A673 (cell line): ENCODE measurements at regions not wholly inside any gene's neighbourhood (a gene's known extent, or its start where the extent isn't known, plus 50 kb on each side); places are given as distances from the start of the nearest gene placed in this dataset.

Source experiments
- BruUV-seq: library from RNA; stranded (reverse); fragments of 400-500 nt; replicated peaks from 2 replicates; lab custom pipeline; 2021; lab: Mats Ljungman, UMichigan
- CTCF ChIA-PET: fragments of 300-600 bp; sonication (Branson Sonifier 250); formaldehyde crosslinking; loops from one replicate; lab custom pipeline; 2022; ENCODE audit warnings: antibody characterized with exemption; lab: Charles Lee
- POLR2A ChIA-PET: fragments of 300-600 bp; sonication (Branson Sonifier 250); formaldehyde crosslinking; loops from one replicate; lab custom pipeline; 2022; ENCODE audit warnings: antibody characterized with exemption; ENCODE audit not compliant: low non-redundant PET; lab: Charles Lee
- DNase-seq: peaks from one replicate; pipeline ENCODE4 v3.0.0-alpha.2; 2015; ENCODE audit warnings: low spot score
- H3K27ac ChIP-seq: fragments of 200-600 bp; sonication (generic); 2 replicates; pipeline ENCODE4 v1.5.1; 2016; ENCODE audit warnings: mixed run types, low read depth, mild to moderate bottlenecking, mixed read lengths, antibody characterized with exemption, low read length; ENCODE audit not compliant: poor library complexity, severe bottlenecking
- H3K27me3 ChIP-seq: fragments of 200-600 bp; sonication (generic); replicated peaks from 2 replicates; pipeline ENCODE4 v1.6.1; 2017; ENCODE audit warnings: mixed run types, low read depth, mild to moderate bottlenecking, mixed read lengths, antibody characterized with exemption, low read length; ENCODE audit not compliant: insufficient read depth, poor library complexity
- H3K36me3 ChIP-seq: fragments of 200-600 bp; sonication (generic); 2 replicates; pipeline ENCODE4 v1.6.1; 2016; ENCODE audit warnings: mixed run types, mild to moderate bottlenecking, mixed read lengths, antibody characterized with exemption, low read length; ENCODE audit not compliant: insufficient read depth, poor library complexity, severe bottlenecking
- H3K4me1 ChIP-seq: fragments of 200-600 bp; sonication (generic); 2 replicates; pipeline ENCODE4 v1.6.1; 2017; ENCODE audit warnings: mixed run types, mild to moderate bottlenecking, mixed read lengths, antibody characterized with exemption, low read length; ENCODE audit not compliant: insufficient read depth, poor library complexity, severe bottlenecking
- H3K4me3 ChIP-seq: fragments of 200-600 bp; sonication (generic); 2 replicates; pipeline ENCODE4 v1.5.1; 2016; ENCODE audit warnings: low read depth, mixed run types, mild to moderate bottlenecking, mixed read lengths, low read length; ENCODE audit not compliant: poor library complexity, severe bottlenecking
- H3K9me3 ChIP-seq: fragments of 200-600 bp; sonication (generic); 2 replicates; pipeline ENCODE4 v1.6.1; 2016; ENCODE audit warnings: mixed run types, low read depth, mild to moderate bottlenecking, mixed read lengths, antibody characterized with exemption, low read length; ENCODE audit not compliant: poor library complexity, severe bottlenecking
- CTCF ChIP-seq: fragments of 300-800, 200-600 bp; sonication (generic); conservative IDR thresholded peaks from 2 replicates; pipeline ENCODE4 v1.5.1; 2017; ENCODE audit warnings: low read depth, mild to moderate bottlenecking, antibody characterized with exemption, low read length, moderate library complexity, mixed read lengths
- EZH2 ChIP-seq: fragments of 200-600 bp; sonication (generic); IDR thresholded peaks from 2 replicates; pipeline ENCODE4 v1.6.1; 2017; ENCODE audit warnings: borderline replicate concordance, low read depth, mild to moderate bottlenecking, mixed read lengths, antibody characterized with exemption, low read length; ENCODE audit not compliant: poor library complexity, severe bottlenecking
- intact Hi-C: fragments of 100-400 bp; cut with micrococcal nuclease; formaldehyde crosslinking; loops from one replicate; pipeline ENCODE4 v1.10.0; 2022; ENCODE audit not compliant: unreplicated experiment

DNA sequence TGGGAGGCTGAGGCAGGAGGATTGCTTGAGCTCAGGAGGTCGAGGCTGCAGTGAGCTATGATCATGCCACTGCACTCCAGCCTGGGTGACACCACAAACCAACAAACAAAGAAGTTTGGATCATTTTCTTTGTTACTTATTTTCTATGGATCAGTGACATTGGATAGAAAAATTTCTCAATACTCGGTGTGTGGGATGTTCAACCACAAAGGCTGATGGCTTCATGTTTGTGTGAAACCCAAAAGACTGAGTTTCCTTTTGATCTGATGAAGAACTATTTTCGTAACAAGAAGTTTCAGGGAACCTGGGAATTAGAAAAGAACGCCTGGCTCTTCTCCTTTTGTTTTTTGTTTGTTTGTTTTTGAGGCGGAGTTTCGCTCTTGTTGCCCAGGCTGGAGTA lies 104.0 kb downstream of the HOXA1 start:
- Histone ChIP-seq H3K36me3 (no peaks in the 10 kb centered on the region), H3K27ac (no peak overlapping the region), H3K4me1 (no peaks in the 10 kb centered on the region), H3K27me3 (peaks cover 9% of the 10 kb centered on the region), H3K9me3 (no peaks in the 10 kb centered on the region), H3K4me3 (no peak overlapping the region)
- BruUV-seq, result no TSS peak
- TF ChIP-seq CTCF (no peak), EZH2 (no peak)
- ChIA-PET POLR2A (no interaction called here), CTCF (no interaction called here)
- DNase-seq, result no peak
- intact Hi-C loops, result no loop called here

DNA sequence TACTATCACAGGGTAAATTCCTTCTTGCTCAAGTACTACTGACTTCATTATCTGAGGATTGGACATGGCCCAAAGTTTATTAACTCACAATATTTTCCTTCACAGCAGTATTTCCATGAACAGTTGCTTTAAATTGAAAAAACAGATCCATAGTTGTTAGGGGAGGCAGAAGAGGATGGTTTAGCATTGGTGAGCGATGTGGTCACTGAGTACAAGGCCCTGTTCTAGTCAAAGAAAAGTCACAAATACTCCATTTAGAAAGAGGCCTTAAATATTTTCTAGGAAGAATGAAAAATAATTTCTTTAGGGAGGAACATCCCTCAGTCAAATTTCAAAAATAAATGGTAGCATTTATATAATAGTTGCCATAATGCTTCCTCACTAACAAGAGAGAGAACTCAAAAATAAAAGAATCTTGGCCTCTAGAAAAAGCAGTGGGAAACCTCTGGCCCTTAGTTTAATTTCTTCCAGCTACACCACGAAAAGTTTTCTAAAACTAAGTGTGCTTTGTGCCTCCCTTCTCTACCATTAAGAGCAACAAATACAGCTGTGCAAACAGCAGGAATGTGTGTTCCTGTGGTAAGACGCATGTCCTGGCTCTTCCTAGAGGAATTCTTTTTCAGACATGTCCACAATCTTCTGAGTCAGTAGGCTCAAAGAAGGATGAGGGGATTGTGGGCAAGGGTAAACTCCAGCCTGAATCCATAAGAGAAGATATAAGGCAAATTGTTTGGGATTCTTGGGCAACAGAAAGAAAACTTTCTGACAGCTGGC lies 105.7 kb downstream of the HOXA1 start:
- H3K36me3 ChIP-seq, result no peaks in the 10 kb centered on the region
- CTCF ChIA-PET, result no interaction called here

DNA sequence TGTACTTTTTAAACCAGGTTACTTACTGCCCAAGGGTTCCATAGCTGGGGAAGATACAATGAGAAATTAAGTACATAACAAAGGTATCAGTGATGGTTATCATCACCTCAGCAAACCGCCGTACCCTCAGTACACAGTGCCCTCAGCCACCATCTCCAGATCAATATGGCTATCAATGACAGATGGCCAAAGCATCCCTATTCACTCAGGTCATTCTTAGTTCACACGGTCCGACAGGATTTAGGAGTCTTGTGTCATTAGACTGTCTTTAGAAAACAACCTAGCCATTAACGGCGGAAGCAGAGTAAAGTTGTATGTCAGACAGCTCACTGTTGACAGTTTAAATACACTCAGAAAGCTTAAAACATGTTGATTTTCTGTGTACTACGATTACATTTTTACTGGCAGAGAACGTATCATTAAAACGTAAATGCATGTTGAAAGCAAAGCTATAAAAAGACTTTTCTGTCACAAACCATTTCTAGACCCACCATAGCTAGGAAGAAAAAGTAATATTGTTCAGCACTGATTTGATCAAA lies 106.9 kb downstream of the HOXA1 start:
- TF ChIP-seq CTCF (no peak), EZH2 (no peak)
- no peak overlapping the region for H3K27ac ChIP-seq
- H3K36me3 ChIP-seq, result no peaks in the 10 kb centered on the region
- no peaks in the 10 kb centered on the region for H3K9me3 ChIP-seq
- BruUV-seq, result no TSS peak
- no peak overlapping the region for H3K4me3 ChIP-seq
- H3K27me3 ChIP-seq, result peaks cover 4% of the 10 kb centered on the region
- intact Hi-C loops, result no loop called here
- H3K4me1 ChIP-seq, result no peaks in the 10 kb centered on the region
- no peak for DNase-seq
- ChIA-PET CTCF (no interaction called here), POLR2A (no interaction called here)

More for the DNA sequence above, 105.7 kb downstream of the HOXA1 start:
- H3K9me3 ChIP-seq, result no peaks in the 10 kb centered on the region
- H3K27me3 ChIP-seq, result peaks cover 9% of the 10 kb centered on the region
- POLR2A ChIA-PET, result no interaction called here
- no peak overlapping the region for H3K27ac ChIP-seq
- H3K4me1 ChIP-seq, result no peaks in the 10 kb centered on the region
- DNase-seq, result no peak
- no peak for TF ChIP-seq CTCF
- no peak for TF ChIP-seq EZH2
- no peak overlapping the region for H3K4me3 ChIP-seq
- intact Hi-C loops, result no loop called here
- BruUV-seq, result no TSS peak
